ENCODE measurements at regions not wholly inside any gene's neighbourhood (a gene's known extent, or its start where the extent isn't known, plus 50 kb on each side); places are given as distances from the start of the nearest gene placed in this dataset.

GRCh38 chr9:95735701-95736100 lies 139.8 kb upstream of the ERCC6L2 start:
- Histone ChIP-seq H3K27me3 (replicated peaks; ENCODE audit: insufficient read depth, low read depth, low read length, poor library complexity) (no peaks in the 10 kb centered on the region), H3K4me1 (ENCODE audit: insufficient read depth, low read length, poor library complexity, severe bottlenecking) (no peaks in the 10 kb centered on the region), H3K36me3 (ENCODE audit: insufficient read depth, low read length, poor library complexity, severe bottlenecking) (no peaks in the 10 kb centered on the region), H3K9me3 (ENCODE audit: low read depth, low read length, poor library complexity, severe bottlenecking) (no peaks in the 10 kb centered on the region), H3K27ac (ENCODE audit: low read depth, low read length, poor library complexity, severe bottlenecking) (no peak overlapping the region), H3K4me3 (ENCODE audit: low read depth, low read length, poor library complexity, severe bottlenecking) (no peak overlapping the region)
- DNase-seq (ENCODE audit: low spot score) = no peak
- BruUV-seq (replicated peaks) = no TSS peak
- ChIA-PET CTCF (interaction anchor here (0.6 to 0.9 kb wide), 2 partner anchors 16 to 326 kb away, joined by 3 to 5 read pairs; no protein-coding TSS in a partner anchor), POLR2A (ENCODE audit: low non-redundant PET) (interaction anchor here (1.0 kb wide), 1 partner anchor 9 kb away, joined by 4 read pairs; no protein-coding TSS in a partner anchor)
- intact Hi-C loops (cut with micrococcal nuclease; ENCODE audit: unreplicated experiment) = no loop called here
- no peak for TF ChIP-seq EZH2 (IDR thresholded peaks at IDR 0.05; ENCODE audit: borderline replicate concordance, low read depth, low read length, poor library complexity, severe bottlenecking)
- TF ChIP-seq, protein P1, sequence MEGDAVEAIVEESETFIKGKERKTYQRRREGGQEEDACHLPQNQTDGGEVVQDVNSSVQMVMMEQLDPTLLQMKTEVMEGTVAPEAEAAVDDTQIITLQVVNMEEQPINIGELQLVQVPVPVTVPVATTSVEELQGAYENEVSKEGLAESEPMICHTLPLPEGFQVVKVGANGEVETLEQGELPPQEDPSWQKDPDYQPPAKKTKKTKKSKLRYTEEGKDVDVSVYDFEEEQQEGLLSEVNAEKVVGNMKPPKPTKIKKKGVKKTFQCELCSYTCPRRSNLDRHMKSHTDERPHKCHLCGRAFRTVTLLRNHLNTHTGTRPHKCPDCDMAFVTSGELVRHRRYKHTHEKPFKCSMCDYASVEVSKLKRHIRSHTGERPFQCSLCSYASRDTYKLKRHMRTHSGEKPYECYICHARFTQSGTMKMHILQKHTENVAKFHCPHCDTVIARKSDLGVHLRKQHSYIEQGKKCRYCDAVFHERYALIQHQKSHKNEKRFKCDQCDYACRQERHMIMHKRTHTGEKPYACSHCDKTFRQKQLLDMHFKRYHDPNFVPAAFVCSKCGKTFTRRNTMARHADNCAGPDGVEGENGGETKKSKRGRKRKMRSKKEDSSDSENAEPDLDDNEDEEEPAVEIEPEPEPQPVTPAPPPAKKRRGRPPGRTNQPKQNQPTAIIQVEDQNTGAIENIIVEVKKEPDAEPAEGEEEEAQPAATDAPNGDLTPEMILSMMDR (conservative IDR thresholded peaks at IDR 0.05; ENCODE audit: low read depth, low read length) = no peak

- Histone ChIP-seq H3K27ac (ENCODE audit: low read depth, low read length, poor library complexity, severe bottlenecking) (no peak overlapping the region), H3K4me3 (ENCODE audit: low read depth, low read length, poor library complexity, severe bottlenecking) (no peak overlapping the region), H3K27me3 (replicated peaks; ENCODE audit: insufficient read depth, low read depth, low read length, poor library complexity) (no peaks in the 10 kb centered on the region), H3K9me3 (ENCODE audit: low read depth, low read length, poor library complexity, severe bottlenecking) (no peaks in the 10 kb centered on the region), H3K4me1 (ENCODE audit: insufficient read depth, low read length, poor library complexity, severe bottlenecking) (no peaks in the 10 kb centered on the region), H3K36me3 (ENCODE audit: insufficient read depth, low read length, poor library complexity, severe bottlenecking) (no peaks in the 10 kb centered on the region)
- no TSS peak for BruUV-seq (replicated peaks)
- no peak for DNase-seq (ENCODE audit: low spot score)
- TF ChIP-seq, protein P1 (conservative IDR thresholded peaks at IDR 0.05; ENCODE audit: low read depth, low read length) = no peak
- no peak for TF ChIP-seq EZH2 (IDR thresholded peaks at IDR 0.05; ENCODE audit: borderline replicate concordance, low read depth, low read length, poor library complexity, severe bottlenecking)
- ChIA-PET CTCF (no interaction called here), POLR2A (ENCODE audit: low non-redundant PET) (no interaction called here)
- intact Hi-C loops (cut with micrococcal nuclease; ENCODE audit: unreplicated experiment) = no loop called here
These were observed 141.5 kb upstream of the ERCC6L2 start for GRCh38 chr9:95733741-95734666.

DNA sequence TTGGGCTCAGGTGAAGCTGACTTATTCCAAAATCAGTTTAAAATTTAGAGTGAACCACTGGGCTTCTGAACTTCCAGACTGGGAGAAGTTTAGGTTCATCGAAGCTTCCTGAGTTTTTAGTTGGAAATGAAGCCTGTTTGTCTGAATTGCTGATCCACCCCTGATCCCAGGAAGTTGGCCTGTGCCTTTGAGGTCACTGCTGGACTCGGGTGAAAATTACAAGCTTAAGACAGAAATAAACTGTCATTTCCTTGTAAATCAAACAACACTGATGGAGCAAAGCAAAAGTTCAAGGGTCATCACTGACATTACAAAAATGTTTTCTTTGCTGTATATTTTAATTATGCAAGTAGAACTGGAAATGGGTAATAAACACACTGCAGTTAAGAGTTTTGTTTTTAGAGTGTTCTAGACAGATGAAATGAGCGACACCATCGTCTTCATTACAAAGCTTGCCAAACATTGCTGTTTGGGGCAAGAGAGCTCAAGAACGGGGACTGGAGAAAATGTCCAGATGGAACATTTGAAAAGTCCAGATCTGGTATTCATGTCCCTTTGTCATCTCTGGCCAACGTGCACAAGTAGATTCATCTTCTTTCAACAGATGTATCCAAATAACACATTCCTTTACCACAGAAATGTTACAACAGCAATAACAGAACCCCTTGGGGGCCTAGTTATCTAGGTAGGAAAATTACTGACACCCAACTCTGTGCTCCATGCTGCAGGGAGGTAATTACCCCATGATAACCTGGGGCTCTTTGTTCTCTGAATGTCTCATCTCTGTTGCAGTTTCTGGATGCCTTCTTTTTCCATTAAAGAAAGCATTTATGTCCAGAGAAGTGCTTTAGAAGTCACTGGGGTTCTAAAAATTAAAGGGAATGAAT lies 142.4 kb upstream of the ERCC6L2 start:
- intact Hi-C loops (cut with micrococcal nuclease; ENCODE audit: unreplicated experiment) = no loop called here
- CTCF ChIA-PET = no interaction called here
- H3K27ac ChIP-seq (ENCODE audit: low read depth, low read length, poor library complexity, severe bottlenecking) = no peak overlapping the region

More for the DNA sequence above, 142.4 kb upstream of the ERCC6L2 start:
- no peaks in the 10 kb centered on the region for H3K27me3 ChIP-seq (replicated peaks; ENCODE audit: insufficient read depth, low read depth, low read length, poor library complexity)
- no peaks in the 10 kb centered on the region for H3K4me1 ChIP-seq (ENCODE audit: insufficient read depth, low read length, poor library complexity, severe bottlenecking)
- no peaks in the 10 kb centered on the region for H3K9me3 ChIP-seq (ENCODE audit: low read depth, low read length, poor library complexity, severe bottlenecking)
- POLR2A ChIA-PET (ENCODE audit: low non-redundant PET) = no interaction called here
- H3K36me3 ChIP-seq (ENCODE audit: insufficient read depth, low read length, poor library complexity, severe bottlenecking) = no peaks in the 10 kb centered on the region
- BruUV-seq (replicated peaks) = no TSS peak
- TF ChIP-seq, protein P1 (conservative IDR thresholded peaks at IDR 0.05; ENCODE audit: low read depth, low read length) = no peak
- TF ChIP-seq EZH2 (IDR thresholded peaks at IDR 0.05; ENCODE audit: borderline replicate concordance, low read depth, low read length, poor library complexity, severe bottlenecking) = no peak
- H3K4me3 ChIP-seq (ENCODE audit: low read depth, low read length, poor library complexity, severe bottlenecking) = no peak overlapping the region
- DNase-seq (ENCODE audit: low spot score) = no peak

Data from A673 (cell line).